Activated T-helper 1 cell treated with anti-CD3 and anti-CD28 coated beads, Interleukin-2, amount 50 U/mL, for 16 hours (primary cell): ENCODE measurements at regions not wholly inside any gene's neighbourhood (a gene's known extent, or its start where the extent isn't known, plus 50 kb on each side); places are given as distances from the start of the nearest gene placed in this dataset.
"Not testable (repeated sequence)": the region's sequence is repeated elsewhere in the genome, so short reads cannot be mapped to it uniquely, and the experiment has no call there.

ENCODE experiments used
- DNase-seq, 2 donors: peaks; one replicate each; pipeline ENCODE4 v3.0.0-alpha.2; 2020; ENCODE audit warnings: low read depth in 1 of 2, low spot score in 1 of 2

DNA sequence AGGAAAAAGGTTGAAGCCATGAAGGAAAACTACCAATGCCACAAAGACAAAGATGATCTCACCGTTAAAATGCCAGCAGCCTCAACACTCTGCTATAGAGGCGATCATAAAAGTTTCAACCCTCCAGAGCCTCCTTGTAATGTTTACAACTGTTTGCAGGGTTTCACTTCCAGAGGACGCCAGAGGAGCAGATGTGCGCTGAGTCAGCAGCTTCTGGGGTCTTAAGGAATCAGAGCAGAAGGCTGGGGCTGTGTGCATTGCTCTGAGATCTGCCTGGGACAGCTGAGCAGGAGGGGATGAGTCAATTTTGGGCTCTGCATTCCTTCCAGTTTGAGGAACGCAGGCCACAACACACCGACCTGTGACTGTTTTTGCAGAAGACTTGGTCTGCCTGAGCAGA lies 98.3 kb downstream of the TMEM130 start:
- no peak for DNase-seq

DNA sequence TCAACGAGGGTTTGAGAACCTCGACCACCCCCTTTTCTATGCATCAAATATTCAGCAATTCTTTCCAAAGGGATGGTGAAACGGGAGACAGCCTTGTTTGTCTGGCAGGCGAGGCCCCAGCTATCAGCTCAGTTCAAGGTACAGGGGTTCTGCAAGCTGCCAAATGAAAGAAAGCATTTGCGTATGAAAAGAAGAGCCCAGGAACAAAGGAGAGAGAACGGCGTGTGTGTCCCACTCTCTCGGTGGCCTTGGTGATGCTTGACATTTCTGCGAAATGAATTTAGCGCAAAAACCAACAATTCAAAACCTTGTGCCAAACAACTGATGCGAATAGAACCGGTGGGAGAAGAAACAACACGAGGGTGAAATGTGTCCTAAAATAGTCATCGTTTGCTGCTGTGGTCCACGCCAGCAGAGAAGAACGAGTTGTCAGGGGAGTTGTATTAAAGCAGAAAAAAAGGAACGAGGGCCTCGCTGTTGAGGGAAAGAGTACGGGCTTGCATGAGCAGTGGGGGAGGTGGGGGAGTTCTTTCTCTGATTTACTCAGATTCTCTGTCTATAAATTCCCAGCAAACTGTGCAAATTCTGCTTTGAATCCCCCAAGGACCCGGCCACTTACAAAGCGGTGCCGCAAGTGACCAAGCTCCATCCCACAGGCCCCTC lies 97.7 kb downstream of the TMEM130 start:
- DNase-seq = no peak

DNA sequence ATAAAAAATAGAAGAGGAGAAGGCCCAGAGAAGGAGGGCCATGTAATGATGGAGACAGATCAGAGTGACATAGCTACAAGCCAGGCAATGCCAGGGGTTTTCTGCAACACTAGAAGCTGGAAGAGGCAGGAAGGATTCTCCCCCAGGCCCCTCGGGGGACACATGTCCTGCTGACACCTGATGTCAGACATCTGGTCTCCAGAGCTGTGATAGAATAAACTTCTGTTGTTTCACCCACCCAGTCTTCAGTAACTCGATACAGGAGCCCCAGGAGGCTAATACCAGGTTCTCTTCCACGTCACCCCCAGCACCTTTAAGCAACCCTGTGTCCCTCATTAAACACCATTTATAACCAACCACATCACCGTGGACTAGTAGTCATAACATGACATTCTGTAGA lies 94.9 kb downstream of the TMEM130 start:
- DNase-seq = no peak

DNA sequence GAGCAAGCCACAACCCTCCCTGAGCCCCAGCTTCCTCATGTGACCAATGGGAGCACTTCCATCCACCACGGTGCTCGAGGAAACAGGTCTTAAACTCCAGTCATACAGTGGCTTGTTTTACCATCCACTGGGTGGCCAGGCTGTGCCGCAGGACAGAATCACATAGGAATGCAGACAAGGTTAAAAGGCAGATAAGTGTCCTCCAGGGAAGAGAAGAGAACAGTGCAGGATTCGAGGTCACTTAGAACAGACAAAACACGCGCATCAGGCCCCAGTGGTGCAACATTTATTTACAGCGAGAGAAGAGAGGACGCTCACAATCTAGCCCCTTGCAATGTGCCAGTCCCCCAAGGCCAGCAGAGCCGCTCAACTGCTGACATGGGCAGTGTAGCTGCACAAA lies 92.8 kb downstream of the TMEM130 start:
- no peak for DNase-seq

DNA sequence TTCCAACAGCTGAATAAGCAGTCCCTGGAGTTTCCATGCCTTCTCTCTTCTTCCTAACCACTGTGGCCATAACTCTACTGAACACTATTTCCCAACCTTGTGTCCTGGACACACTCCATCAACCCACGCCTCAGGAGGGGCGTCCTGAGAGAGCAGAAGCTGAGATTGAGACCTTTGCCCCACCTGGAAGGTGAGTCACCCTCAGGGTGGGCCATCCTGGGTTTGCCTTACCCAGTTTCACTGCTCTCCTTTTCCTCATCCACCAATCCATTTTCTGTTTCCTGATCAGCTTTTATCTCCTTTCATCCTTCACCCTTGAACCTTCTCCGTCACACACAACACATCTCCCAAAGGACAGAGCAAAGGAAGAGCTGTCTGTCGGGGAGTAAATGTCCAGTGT lies 91.4 kb downstream of the TMEM130 start:
- DNase-seq = no peak

DNA sequence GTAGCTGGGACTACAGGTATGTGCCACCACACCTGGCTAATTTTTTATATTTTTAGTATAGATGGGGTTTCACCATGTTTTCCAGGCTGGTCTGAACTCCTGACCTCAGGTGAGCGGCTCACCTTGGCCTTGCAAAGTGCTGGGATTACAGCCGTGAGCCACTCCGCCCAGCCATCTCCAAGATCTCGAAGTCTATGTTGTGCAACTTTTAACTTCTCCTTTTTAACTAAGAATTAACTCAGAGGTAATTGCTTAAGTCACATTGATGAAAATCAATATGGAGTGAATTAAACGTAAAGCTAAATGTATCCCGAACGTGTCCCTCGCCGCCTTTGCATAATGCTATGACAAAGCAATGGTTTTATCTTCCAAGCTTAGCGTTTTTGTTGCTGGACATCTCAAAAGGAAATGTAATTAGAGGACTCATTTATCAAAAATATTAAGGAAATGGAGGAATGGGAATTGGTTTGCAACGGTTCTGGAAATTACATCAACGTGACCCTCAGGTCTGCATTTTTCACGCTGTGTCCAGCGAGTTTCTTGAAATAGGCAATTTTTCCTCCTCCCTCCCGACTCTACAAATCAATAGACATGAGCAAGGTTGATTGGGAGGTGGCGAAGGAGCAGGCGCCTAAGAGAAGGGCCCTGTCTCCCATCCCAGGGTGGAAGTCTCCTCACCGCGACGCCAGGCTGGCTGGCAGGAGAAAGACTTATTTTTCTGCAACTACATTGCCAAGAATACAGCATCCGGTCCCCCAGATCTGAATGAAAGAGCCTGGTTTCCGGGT lies 89.8 kb downstream of the TMEM130 start:
- no peak for DNase-seq

DNA sequence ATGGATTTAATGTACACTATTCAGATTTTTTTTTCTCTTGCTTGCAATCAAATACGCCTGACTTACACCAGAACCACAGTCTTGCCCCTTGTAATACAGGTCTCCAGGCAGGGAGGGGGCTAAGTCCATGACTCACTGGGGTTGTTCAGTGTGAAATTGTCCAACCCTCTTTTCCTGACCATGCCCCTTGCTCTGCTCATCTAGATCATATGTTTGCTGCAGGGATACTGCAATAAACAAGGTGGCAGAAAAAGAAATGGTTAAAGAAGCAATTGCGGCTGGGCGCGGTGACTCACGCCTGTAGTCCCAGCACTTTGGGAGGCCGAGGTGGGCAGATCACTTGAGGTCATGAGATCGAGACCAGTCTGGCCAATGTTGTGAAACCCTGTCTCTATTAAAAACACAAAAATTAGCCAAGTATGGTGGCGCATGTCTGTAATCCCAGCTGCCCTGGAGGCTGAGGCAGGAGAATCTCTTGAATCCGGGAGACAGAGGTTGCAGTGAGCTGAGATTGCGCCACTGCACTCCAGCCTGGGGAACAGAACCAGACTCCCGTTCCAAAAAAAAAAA lies 85.5 kb downstream of the TMEM130 start:
- DNase-seq = no peak

DNA sequence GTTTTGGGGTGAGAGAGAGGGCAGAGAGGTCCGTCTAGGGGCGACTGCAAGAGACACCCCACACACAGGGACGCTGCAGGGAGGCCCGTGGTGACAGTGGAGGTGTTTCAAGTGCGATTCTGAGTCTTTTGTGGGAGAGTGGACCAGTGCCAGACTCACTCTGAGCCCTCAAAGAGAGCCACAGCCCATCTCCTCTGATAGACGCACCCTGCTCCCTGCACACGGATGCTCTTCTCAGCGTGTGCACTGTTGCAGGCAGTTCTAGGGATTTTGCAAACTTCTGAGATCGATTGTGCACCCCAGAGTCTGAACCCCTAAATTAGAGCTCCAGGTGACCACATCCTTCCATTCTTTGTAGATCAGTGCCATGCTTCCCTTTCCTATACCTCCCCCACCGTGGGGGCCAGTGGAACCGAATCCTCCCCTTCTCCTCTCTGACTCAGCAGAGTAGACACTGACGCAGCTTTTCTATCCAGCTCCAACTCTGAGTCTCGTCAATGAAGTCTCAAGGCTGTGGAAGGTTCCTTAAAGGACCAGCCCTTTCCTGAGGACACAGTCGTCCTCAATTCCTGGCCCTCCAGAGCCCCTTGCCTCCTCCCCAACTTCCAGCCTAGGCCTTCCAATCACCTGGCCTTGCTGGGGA lies 83.8 kb downstream of the TMEM130 start:
- no peak for DNase-seq

DNA sequence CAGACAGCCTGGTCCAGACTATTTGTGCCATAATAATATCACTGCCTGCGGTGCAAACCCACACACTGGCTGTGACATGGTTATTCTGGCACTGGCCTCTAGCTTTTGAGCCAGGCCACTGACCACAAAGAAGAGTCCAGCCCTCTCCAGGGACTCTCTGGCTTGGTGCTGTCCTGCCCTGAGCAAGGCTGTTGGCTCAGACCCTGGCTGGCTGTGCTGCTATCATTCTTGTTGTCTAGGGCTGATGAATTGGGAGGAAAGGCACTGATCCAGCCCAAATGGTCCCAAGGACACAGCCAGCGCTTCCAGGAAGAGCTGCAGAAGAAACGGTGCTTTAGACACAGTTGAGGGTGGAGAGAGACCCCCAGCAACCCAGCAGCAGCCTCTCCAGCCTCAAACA lies 80.8 kb downstream of the TMEM130 start:
- no peak for DNase-seq

DNA sequence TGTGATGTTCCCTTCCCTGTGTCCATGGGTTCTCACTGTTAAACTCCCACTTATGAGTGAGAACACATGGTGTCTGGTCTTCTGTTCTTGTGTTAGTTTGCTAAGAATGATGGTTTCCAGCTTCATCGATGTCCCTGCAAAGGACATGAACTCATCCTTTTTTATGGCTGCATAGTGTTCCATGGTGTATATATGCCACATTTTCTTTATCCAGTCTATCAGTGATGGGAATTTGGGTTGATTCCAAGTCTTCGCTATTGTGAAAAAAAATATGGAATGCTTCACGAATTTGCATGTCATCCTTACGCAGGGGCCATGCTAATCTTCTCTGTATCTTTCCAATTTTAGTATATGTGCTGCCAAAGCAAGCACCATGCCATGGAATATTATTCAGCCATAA lies 75.4 kb downstream of the TMEM130 start:
- not testable (repeated sequence) for DNase-seq

DNA sequence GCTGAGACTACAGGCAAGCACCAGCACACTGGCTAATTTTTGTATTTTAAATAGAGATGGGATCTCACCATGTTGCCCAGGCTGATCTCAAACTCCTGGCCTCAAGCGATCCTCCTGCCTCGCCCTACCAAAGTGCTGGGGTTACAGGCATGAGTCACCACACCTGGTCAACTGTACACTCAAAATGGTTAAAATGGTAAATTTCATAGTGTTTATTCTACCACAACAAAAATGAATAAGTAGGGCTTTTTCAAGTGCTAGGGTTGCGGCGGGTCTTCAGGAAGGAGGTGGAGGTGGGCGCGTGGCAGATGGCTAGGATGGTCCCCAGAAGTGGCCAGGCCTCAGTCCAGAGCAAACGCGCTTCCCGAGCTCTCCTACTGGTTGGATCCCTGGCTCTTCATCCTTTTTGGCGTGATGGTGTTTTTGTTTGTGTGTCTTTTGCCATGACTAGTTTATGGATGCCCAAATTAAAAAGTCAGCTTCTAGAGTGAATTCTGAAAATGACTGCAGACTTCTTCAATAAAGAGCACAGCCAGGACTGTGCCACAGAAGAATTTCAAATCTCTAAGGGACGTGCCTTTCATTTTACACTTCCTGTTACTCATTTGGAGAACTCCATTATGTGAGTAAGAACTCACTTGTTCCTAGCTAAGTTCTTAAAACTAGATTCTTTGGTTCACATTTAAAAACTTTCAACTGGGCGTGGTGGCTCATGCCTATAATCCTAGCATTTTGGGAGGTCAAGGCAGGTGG lies 73.9 kb downstream of the TMEM130 start:
- no peak for DNase-seq
